Testis (tissue), 2 donors: ENCODE measurements at regions not wholly inside any gene's neighbourhood (a gene's known extent, or its start where the extent isn't known, plus 50 kb on each side); places are given as distances from the start of the nearest gene placed in this dataset.

Source experiments
- POLR2A ChIP-seq: fragments of 450-650 bp; IDR thresholded peaks from one replicate; pipeline ENCODE4 v1.6.1; 2017; ENCODE audit warnings: antibody characterized with exemption, mild to moderate bottlenecking, moderate library complexity
- TF ChIP-seq, protein P1 (sequence below), 3 experiments: fragments of 450-650 bp in 2 of 3; fragments of 200-600 bp in 1 of 3; sonication (generic) in 1 of 3; IDR thresholded peaks; one replicate each; pipeline ENCODE4 v1.5.1; 2016 to 2019; ENCODE audit warnings: antibody characterized with exemption in 3 of 3, mild to moderate bottlenecking in 2 of 3, moderate library complexity in 1 of 3

DNA sequence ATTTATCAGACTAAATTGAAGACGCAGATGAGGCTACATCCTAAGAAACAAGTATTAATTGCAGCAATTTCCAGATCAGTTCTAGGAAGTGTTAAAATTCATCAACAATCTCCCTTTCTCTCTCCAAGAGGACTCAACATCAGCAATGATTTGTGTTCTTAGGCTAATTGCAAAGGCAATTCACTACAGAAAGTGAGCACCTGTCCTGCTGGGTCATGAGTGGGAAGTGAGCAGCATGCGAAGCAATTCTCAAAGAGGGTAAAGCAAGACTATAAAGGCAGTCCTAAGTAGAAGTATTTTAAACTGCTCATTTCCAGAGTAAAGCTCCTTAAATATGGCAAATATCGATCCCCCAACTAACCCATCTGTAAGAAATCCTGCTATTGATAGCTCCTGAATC lies 1191.0 kb upstream of the ALCAM start:
- TF ChIP-seq, protein P1, sequence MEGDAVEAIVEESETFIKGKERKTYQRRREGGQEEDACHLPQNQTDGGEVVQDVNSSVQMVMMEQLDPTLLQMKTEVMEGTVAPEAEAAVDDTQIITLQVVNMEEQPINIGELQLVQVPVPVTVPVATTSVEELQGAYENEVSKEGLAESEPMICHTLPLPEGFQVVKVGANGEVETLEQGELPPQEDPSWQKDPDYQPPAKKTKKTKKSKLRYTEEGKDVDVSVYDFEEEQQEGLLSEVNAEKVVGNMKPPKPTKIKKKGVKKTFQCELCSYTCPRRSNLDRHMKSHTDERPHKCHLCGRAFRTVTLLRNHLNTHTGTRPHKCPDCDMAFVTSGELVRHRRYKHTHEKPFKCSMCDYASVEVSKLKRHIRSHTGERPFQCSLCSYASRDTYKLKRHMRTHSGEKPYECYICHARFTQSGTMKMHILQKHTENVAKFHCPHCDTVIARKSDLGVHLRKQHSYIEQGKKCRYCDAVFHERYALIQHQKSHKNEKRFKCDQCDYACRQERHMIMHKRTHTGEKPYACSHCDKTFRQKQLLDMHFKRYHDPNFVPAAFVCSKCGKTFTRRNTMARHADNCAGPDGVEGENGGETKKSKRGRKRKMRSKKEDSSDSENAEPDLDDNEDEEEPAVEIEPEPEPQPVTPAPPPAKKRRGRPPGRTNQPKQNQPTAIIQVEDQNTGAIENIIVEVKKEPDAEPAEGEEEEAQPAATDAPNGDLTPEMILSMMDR (IDR thresholded peaks at IDR 0.05): no peak
- no peak for TF ChIP-seq POLR2A
